ENCODE measurements at regions not wholly inside any gene's neighbourhood (a gene's known extent, or its start where the extent isn't known, plus 50 kb on each side); places are given as distances from the start of the nearest gene placed in this dataset.

DNA sequence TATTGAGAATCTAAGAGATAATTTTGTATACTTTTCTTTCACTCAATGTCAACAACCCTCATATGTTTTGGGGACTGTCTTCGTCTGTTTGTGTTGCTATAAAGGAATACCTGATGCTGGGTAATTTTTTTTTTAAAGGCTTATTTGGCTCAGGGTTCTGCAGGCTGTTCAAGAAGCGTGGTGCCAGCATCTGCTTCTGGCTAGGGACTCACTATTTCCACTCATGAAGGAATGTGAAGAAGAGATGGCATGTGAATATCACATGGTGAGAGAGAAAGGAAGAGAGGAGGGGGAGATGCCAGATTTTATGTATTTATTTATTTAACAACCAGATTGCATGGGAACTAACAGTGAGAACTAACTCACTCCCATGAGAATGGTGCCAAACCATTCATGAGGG is 827.4 kb upstream of the PHF14 start:
- TF ChIP-seq, protein P1, sequence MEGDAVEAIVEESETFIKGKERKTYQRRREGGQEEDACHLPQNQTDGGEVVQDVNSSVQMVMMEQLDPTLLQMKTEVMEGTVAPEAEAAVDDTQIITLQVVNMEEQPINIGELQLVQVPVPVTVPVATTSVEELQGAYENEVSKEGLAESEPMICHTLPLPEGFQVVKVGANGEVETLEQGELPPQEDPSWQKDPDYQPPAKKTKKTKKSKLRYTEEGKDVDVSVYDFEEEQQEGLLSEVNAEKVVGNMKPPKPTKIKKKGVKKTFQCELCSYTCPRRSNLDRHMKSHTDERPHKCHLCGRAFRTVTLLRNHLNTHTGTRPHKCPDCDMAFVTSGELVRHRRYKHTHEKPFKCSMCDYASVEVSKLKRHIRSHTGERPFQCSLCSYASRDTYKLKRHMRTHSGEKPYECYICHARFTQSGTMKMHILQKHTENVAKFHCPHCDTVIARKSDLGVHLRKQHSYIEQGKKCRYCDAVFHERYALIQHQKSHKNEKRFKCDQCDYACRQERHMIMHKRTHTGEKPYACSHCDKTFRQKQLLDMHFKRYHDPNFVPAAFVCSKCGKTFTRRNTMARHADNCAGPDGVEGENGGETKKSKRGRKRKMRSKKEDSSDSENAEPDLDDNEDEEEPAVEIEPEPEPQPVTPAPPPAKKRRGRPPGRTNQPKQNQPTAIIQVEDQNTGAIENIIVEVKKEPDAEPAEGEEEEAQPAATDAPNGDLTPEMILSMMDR (IDR thresholded peaks at IDR 0.05; ENCODE audit: insufficient read depth, low read length, severe bottlenecking): no peak

DNA sequence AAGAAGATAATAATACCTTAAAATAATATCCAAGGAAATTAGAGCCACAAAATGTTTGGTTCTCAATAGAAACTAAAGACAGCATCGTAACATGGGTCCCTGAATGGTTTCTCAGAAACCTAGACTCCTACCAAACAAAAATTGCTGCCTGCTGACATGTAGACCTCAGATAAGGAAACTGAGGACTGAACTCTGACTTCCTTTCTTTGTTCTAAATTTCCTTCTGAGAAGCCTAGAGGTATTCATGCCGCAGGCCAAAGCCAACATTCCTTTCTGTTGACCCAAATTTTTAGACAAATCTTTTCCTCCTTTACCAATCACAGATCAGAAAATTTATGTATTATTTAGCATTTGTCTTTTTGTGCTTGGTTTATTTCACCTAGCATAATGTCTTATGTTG is 816.7 kb upstream of the PHF14 start:
- Histone ChIP-seq H3K27me3 (ENCODE audit: control insufficient read depth, insufficient read depth, low read length) (no peaks in the 10 kb centered on the region), H3K36me3 (ENCODE audit: control insufficient read depth, insufficient read depth, low read length) (no peaks in the 10 kb centered on the region), H3K4me3 (ENCODE audit: low read depth, low read length) (no peak overlapping the region)
- TF ChIP-seq, protein P1 (IDR thresholded peaks at IDR 0.05; ENCODE audit: insufficient read depth, low read length, severe bottlenecking): no peak
- FAIRE-seq (no peak), DNase-seq (ENCODE audit: low read depth) (no peak)

More for the DNA sequence above, 827.4 kb upstream of the PHF14 start:
- no peaks in the 10 kb centered on the region for H3K27me3 ChIP-seq (ENCODE audit: control insufficient read depth, insufficient read depth, low read length)
- FAIRE-seq (no peak), DNase-seq (ENCODE audit: low read depth) (no peak)
- no peaks in the 10 kb centered on the region for H3K36me3 ChIP-seq (ENCODE audit: control insufficient read depth, insufficient read depth, low read length)
- H3K4me3 ChIP-seq (ENCODE audit: low read depth, low read length): no peak overlapping the region

DNA sequence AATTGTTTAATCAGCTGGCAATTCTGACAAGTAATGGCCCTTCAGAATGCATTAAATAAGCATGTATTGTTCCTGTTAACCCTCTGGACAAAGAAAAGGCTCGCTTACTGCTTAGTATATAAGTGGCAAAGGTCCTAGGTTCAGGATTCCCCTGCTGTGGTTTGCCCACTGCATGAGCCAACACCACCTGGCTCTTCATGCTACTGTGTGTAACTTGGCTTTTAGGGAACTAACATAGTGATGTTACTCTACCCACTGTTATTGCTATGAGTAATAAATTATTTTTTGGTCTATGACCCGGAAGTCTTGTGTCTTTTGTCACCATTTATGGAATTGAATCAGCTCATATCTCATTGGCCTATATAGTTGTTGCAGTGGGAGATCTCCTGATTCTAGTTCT is 791.7 kb upstream of the PHF14 start:
- Histone ChIP-seq H3K27me3 (ENCODE audit: control insufficient read depth, insufficient read depth, low read length) (no peaks in the 10 kb centered on the region), H3K36me3 (ENCODE audit: control insufficient read depth, insufficient read depth, low read length) (no peaks in the 10 kb centered on the region), H3K4me3 (ENCODE audit: low read depth, low read length) (no peak overlapping the region)
- DNase-seq (ENCODE audit: low read depth) (no peak), FAIRE-seq (no peak)
- TF ChIP-seq, protein P1 (IDR thresholded peaks at IDR 0.05; ENCODE audit: insufficient read depth, low read length, severe bottlenecking): no peak

DNA sequence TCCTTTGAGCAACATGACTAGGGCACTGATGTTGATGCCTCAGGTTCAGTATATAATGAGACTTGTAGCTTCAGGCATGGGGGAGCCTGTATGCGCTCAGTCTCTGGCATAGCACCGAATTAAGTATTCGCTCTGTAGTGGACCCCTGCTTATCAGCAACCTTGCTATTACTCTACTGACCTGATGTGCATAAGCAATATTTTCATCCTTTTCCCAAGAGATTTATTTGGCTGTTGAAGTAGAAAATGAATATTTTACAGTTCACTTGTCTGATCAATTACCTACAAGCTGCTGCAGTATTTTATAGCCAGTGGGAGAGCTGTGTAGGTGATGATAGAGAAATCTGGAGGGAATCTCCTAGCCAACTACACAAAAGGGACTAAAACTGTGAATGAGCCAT is 781.6 kb upstream of the PHF14 start:
- no peak for FAIRE-seq
- Histone ChIP-seq H3K4me3 (ENCODE audit: low read depth, low read length) (no peak overlapping the region), H3K27me3 (ENCODE audit: control insufficient read depth, insufficient read depth, low read length) (no peaks in the 10 kb centered on the region), H3K36me3 (ENCODE audit: control insufficient read depth, insufficient read depth, low read length) (no peaks in the 10 kb centered on the region)
- no peak for DNase-seq (ENCODE audit: low read depth)
- TF ChIP-seq, protein P1 (IDR thresholded peaks at IDR 0.05; ENCODE audit: insufficient read depth, low read length, severe bottlenecking): no peak

DNA sequence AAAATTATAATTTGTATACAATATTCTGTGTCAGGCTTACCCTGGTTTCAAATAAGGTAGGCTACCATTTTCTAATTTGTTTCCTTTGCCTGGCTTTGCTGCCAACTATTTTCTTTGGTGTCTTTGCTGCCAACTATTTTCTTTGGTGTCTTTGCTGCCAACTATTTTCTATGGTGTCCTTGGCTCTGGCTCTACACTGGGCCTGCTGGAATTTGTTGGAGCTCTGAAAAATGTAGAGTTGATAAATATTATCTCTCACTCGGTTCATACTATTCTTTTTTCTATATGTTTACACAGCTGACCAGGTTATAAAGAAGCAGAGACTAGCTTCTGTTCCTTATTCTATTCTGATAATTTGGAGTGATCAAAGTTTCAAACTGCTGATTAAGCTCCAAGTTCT is 768.0 kb upstream of the PHF14 start:
- TF ChIP-seq, protein P1 (IDR thresholded peaks at IDR 0.05; ENCODE audit: insufficient read depth, low read length, severe bottlenecking): no peak
- Histone ChIP-seq H3K4me3 (ENCODE audit: low read depth, low read length) (no peak overlapping the region), H3K36me3 (ENCODE audit: control insufficient read depth, insufficient read depth, low read length) (no peaks in the 10 kb centered on the region), H3K27me3 (ENCODE audit: control insufficient read depth, insufficient read depth, low read length) (no peaks in the 10 kb centered on the region)
- FAIRE-seq: no peak
- DNase-seq (ENCODE audit: low read depth): no peak

DNA sequence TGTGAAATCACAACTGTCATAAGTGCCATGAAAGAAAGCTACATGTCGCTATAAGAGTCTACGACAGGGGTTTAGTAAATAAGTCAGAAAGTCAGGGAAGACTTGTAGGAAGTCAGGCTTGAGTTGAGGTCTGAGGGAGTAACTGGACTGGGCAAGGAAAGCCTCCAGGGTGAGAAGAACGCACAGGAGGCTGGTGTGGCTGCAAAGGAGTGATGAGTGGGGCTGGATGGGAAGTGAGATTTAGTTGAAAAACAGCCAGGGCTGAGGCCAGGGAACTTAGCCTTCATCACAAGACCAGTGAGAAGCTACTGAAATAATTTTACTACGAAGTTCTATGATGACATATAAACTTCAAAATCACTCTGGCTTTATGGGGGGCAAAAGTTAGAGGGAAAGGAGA is 763.7 kb upstream of the PHF14 start:
- TF ChIP-seq, protein P1 (IDR thresholded peaks at IDR 0.05; ENCODE audit: insufficient read depth, low read length, severe bottlenecking): no peak
- no peak for FAIRE-seq
- DNase-seq (ENCODE audit: low read depth): no peak
- no peaks in the 10 kb centered on the region for H3K27me3 ChIP-seq (ENCODE audit: control insufficient read depth, insufficient read depth, low read length)
- H3K4me3 ChIP-seq (ENCODE audit: low read depth, low read length): no peak overlapping the region
- H3K36me3 ChIP-seq (ENCODE audit: control insufficient read depth, insufficient read depth, low read length): no peaks in the 10 kb centered on the region
